ENCODE measurements at regions not wholly inside any gene's neighbourhood (a gene's known extent, or its start where the extent isn't known, plus 50 kb on each side); places are given as distances from the start of the nearest gene placed in this dataset.

- WGBS = 48% methylated on average over 7 of the region's 7 CpGs
- Histone ChIP-seq H3K4me1 (ENCODE audit: control insufficient read depth in 4 of 4, insufficient read depth in 4 of 4, low read length in 3 of 4) (no peaks in the 10 kb centered on the region), H3K27ac (ENCODE audit: low read depth in 1 of 2, low read length in 2 of 2) (no peak overlapping the region), H3K9ac (ENCODE audit: low read depth in 1 of 2, low read length in 2 of 2) (no peak overlapping the region), H3K9me3 (ENCODE audit: control insufficient read depth in 4 of 4, low read length in 3 of 4) (no peaks in the 10 kb centered on the region), H3K36me3 (ENCODE audit: control insufficient read depth in 4 of 4, insufficient read depth in 3 of 4, low read depth in 1 of 4, low read length in 3 of 4) (no peaks in the 10 kb centered on the region), H3K27me3 (ENCODE audit: control insufficient read depth in 4 of 4, insufficient read depth in 4 of 4, low read length in 3 of 4) (no peaks in the 10 kb centered on the region), H3K4me3 (ENCODE audit: low read depth in 1 of 3, low read length in 3 of 3) (no peak overlapping the region)
- TF ChIP-seq JUND (IDR thresholded peaks at IDR 0.05) (no peak), HNF4G (IDR thresholded peaks at IDR 0.05) (no peak), MAX (IDR thresholded peaks at IDR 0.05) (no peak), RAD21 (IDR thresholded peaks at IDR 0.05) (no peak), ZBTB33 (IDR thresholded peaks at IDR 0.05) (no peak), TAF1 (conservative IDR thresholded peaks at IDR 0.05) (no peak), FOXA1 (IDR thresholded peaks at IDR 0.05) (no peak), CTCF (IDR thresholded peaks at IDR 0.05; ENCODE audit: low read depth, low read length, missing input control) (no peak), GABPA (IDR thresholded peaks at IDR 0.05 in 1 of 2, conservative IDR thresholded peaks at IDR 0.05 in 1 of 2) (no peak), SP1 (IDR thresholded peaks at IDR 0.05) (no peak), HNF4A (conservative IDR thresholded peaks at IDR 0.05) (no peak), EGR1 (IDR thresholded peaks at IDR 0.05; ENCODE audit: low read depth in 2 of 2) (no peak), REST (IDR thresholded peaks at IDR 0.05) (no peak), YY1 (IDR thresholded peaks at IDR 0.05) (no peak), RXRA (IDR thresholded peaks at IDR 0.05) (no peak), ATF3 (IDR thresholded peaks at IDR 0.05) (no peak), NR2F2 (IDR thresholded peaks at IDR 0.05) (no peak), FOXA2 (IDR thresholded peaks at IDR 0.05) (no peak)
- no peak for DNase-seq (ENCODE audit: low spot score)
Measured at GRCh38 chr1:29909962-29910361, 673.6 kb downstream of the PTPRU start.
